Tibial artery (tissue), 4 donors: ENCODE measurements at regions not wholly inside any gene's neighbourhood (a gene's known extent, or its start where the extent isn't known, plus 50 kb on each side); places are given as distances from the start of the nearest gene placed in this dataset.

ENCODE experiments used
- DNase-seq, 2 donors: peaks; one replicate each; pipeline ENCODE4 v3.0.0-alpha.2; 2019
- H3K27ac ChIP-seq, 2 donors: fragments of 200-600 bp; sonication (generic) in 1 of 2; 1 replicate in 1 of 2; 2 replicates in 1 of 2; pipeline ENCODE4 v1.5.1; 2018 to 2019; ENCODE audit warnings: mild to moderate bottlenecking in 1 of 2
- H3K27me3 ChIP-seq, 2 donors: fragments of 200-600 bp; sonication (generic) in 1 of 2; one replicate each; pipeline versions ENCODE4 v1.5.1 to v1.6.0; 2016 to 2019
- H3K36me3 ChIP-seq, 3 donors: fragments of 200-600 bp; sonication (generic) in 2 of 3; one replicate each; pipeline ENCODE4 v1.5.1; 2016 to 2019; ENCODE audit warnings: mild to moderate bottlenecking in 2 of 3
- H3K4me1 ChIP-seq, 4 donors: fragments of 200-600 bp; sonication (generic) in 2 of 4; 1 replicate in 3 of 4; 2 replicates in 1 of 4; pipeline ENCODE4 v1.5.1; 2016 to 2019
- H3K4me3 ChIP-seq, 2 donors: fragments of 200-600 bp; sonication (generic) in 1 of 2; 1 replicate in 1 of 2; 2 replicates in 1 of 2; pipeline ENCODE4 v1.5.1; 2018 to 2019; ENCODE audit warnings: mild to moderate bottlenecking in 2 of 2
- H3K9me3 ChIP-seq, 3 donors: fragments of 200-600 bp; sonication (generic) in 1 of 3; one replicate each; pipeline ENCODE4 v1.5.1; 2016 to 2019
- CTCF ChIP-seq, 2 experiments: fragments of 200-600 bp in 1 of 2; fragments of 450-650 bp in 1 of 2; IDR thresholded peaks; one replicate each; pipeline ENCODE4 v1.5.1; 2017 to 2019; ENCODE audit warnings: antibody characterized with exemption in 2 of 2, mild to moderate bottlenecking in 1 of 2, moderate library complexity in 1 of 2
- intact Hi-C: fragments of 100-400 bp; cut with DNase I; formaldehyde crosslinking; loops from one replicate; pipeline ENCODE4 v1.15.0; 2023; ENCODE audit warnings: low total_unique reads

- intact Hi-C loops, result no loop called here
- H3K36me3 ChIP-seq, result no peaks in the 10 kb centered on the region
- TF ChIP-seq CTCF (IDR thresholded peaks at IDR 0.05), result no peak
- no peaks in the 10 kb centered on the region for H3K4me1 ChIP-seq
- H3K27me3 ChIP-seq, result no peaks in the 10 kb centered on the region
- H3K9me3 ChIP-seq, result peaks cover 0 to 13% (median 5%) of the 10 kb centered on the region in 3 donors
- H3K4me3 ChIP-seq, result no peak overlapping the region
- DNase-seq, result no peak
- H3K27ac ChIP-seq, result no peak overlapping the region
Observed at GRCh38 chrX:55813150-55813549, 95.6 kb downstream of the RRAGB start.

GRCh38 chrX:55815546-55815945, 98.0 kb downstream of the RRAGB start:
- no peak overlapping the region for H3K27ac ChIP-seq
- H3K27me3 ChIP-seq, result no peaks in the 10 kb centered on the region
- no peak overlapping the region for H3K4me3 ChIP-seq
- TF ChIP-seq CTCF (IDR thresholded peaks at IDR 0.05), result no peak
- no peaks in the 10 kb centered on the region for H3K4me1 ChIP-seq
- intact Hi-C loops, result no loop called here
- H3K9me3 ChIP-seq, result peaks cover 0 to 10% (median 5%) of the 10 kb centered on the region in 3 donors
- DNase-seq, result no peak
- no peaks in the 10 kb centered on the region for H3K36me3 ChIP-seq

GRCh38 chrX:55816023-55816422, 98.5 kb downstream of the RRAGB start:
- Histone ChIP-seq H3K27ac (no peak overlapping the region), H3K4me3 (no peak overlapping the region), H3K4me1 (no peaks in the 10 kb centered on the region), H3K9me3 (peaks cover 0 to 10% (median 5%) of the 10 kb centered on the region in 3 donors), H3K36me3 (no peaks in the 10 kb centered on the region), H3K27me3 (no peaks in the 10 kb centered on the region)
- DNase-seq, result no peak
- intact Hi-C loops, result no loop called here
- no peak for TF ChIP-seq CTCF (IDR thresholded peaks at IDR 0.05)

- Histone ChIP-seq H3K4me3 (no peak overlapping the region), H3K27me3 (no peaks in the 10 kb centered on the region), H3K4me1 (no peaks in the 10 kb centered on the region), H3K36me3 (no peaks in the 10 kb centered on the region), H3K27ac (no peak overlapping the region), H3K9me3 (no peaks in the 10 kb centered on the region)
- no peak for TF ChIP-seq CTCF (IDR thresholded peaks at IDR 0.05)
- no peak for DNase-seq
- intact Hi-C loops, result no loop called here
Observed at GRCh38 chrX:55818673-55819375, 101.3 kb downstream of the RRAGB start.

GRCh38 chrX:55839485-55839884, 121.9 kb downstream of the RRAGB start:
- TF ChIP-seq CTCF (IDR thresholded peaks at IDR 0.05), result no peak
- Histone ChIP-seq H3K36me3 (no peaks in the 10 kb centered on the region), H3K9me3 (peaks cover 0 to 10% (median 7%) of the 10 kb centered on the region in 3 donors), H3K27ac (no peak overlapping the region), H3K4me1 (no peaks in the 10 kb centered on the region), H3K4me3 (no peak overlapping the region), H3K27me3 (no peaks in the 10 kb centered on the region)
- intact Hi-C loops, result no loop called here
- no peak for DNase-seq
